ENCODE measurements at regions not wholly inside any gene's neighbourhood (a gene's known extent, or its start where the extent isn't known, plus 50 kb on each side); places are given as distances from the start of the nearest gene placed in this dataset.

DNA sequence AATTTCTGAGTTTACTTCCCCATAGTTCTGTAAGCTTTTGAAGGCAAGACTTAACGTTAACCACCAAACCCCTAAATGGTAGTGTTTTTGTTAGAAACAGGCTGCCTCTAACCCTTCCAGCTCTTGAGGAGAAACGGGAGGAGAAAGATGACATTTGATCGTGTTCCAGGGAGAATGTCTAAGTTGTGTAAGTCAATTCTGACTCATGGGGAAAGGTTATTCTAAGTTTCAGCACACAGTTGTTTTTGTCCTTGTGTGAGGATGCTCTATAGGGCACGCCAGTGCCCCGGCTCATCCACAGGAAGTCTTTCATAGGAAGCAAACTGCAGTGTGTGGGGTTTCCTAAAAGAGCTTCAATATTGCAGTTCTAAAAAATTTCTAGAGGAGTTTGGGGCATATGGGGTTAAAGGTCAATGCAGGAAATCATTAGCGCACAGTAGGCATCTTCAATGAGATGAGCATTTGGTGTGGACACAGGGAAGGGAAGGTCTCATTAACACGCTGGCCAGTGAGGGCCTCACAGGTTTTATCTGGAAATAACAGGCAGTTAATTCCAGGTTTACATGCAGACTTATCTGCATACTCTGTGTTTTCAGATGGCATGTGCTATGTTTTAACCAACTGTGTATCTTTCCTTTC is 638.2 kb upstream of the IGFBP3 start:
- no peak for DNase-seq

DNA sequence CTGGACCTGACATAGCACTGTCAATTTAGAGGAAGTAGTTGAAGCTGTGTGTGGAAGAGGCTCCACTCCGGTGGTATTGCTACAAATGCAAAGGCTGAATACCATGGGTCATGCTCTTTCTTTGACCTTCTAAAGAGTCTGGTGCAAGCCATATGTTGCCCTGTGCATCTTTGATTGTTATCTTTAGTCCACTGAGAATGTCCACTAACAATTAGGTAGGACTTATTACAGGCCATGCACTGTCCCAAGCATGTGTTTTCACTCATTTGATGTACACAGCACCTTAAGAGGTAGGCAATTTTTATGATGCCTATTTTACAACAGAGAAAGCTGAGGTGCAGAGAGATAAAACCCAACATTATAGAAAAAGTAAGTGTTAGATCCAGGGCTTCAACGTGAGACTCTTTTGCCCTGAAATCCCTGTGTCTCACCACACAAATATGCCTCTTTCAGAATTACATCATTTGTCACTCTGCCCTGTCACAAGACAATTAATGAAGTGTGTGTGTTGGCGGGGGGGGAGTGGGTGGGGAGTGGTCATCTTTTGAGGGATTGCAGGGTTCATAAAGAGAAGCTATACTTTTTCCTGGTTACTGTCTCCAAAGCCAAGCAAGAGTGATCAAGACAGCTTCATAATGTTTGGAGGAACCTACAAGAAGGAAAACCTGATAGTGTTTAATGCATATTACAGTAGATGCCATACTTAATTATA is 637.6 kb upstream of the IGFBP3 start:
- DNase-seq: no peak

DNA sequence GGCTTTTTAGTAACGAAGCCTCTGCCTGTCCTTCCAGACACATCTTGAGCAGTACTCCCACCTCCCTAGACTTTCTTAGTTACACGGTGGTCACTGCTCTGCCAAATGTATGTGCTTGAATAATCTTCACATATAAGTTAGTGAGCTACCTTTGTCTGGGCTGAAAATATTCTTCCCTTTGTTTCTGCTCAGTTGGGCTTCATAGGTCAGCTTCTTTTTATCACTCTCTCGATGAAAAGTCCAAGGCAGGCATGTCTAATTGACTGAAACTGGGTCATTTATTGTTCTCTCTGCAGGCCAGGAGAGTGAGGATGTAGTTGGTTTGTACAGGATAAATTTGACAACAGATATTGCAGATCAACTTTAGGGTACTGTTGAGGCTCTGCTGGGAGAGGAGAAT is 636.7 kb upstream of the IGFBP3 start:
- DNase-seq: no peak

DNA sequence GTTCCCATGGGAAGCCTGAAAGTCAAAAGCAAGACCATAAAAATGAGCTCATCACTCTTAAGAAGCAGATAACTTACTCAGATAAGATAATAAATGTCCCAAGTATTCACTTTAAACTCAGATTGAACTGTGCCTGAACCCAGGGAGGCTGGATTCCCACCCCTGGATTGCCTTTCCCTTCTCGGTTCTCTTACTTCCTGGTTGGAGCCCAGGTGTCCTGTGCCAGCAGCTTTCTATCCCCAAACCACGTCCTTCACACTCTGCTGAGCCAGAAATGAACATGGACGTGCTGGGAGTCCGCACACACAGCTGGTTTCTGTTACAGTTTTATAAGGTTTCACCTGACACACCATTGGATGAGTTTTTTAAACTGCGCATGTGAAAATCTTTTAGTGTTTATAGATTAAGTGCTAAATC is 636.2 kb upstream of the IGFBP3 start:
- no peak for DNase-seq

DNA sequence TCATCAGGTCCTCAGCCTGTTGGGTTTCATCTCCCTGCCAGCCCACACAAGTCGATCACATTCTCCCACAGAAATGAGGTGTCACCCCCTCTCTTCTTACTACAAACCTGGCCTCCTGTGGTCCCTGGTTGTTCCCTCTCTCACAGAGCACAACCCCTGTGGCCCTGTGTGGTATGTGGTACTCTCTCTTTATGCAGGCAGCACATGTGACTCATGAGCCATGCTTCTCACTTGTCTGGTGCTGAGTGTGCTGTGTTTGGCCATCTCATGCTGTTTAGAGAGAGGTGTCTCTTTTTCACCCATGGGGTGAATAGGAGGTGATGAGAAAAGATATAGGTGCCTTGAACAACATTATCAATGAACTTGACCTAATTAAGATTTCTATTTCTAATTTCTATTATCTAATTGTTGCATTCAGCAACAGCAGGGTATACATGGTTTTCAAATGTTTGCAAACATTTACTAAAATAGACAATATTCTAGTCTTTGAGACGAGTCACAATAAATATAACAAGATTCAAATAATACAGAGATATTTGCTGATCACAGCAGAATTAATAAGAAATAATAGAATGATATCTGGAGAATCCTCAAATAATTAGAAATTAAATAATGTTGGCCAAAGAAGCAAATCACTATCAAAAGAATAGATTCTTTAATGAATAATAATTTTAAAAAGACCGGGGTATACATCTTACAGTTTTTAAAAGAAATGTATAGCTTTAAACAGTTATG is 633.8 kb upstream of the IGFBP3 start:
- DNase-seq: no peak

DNA sequence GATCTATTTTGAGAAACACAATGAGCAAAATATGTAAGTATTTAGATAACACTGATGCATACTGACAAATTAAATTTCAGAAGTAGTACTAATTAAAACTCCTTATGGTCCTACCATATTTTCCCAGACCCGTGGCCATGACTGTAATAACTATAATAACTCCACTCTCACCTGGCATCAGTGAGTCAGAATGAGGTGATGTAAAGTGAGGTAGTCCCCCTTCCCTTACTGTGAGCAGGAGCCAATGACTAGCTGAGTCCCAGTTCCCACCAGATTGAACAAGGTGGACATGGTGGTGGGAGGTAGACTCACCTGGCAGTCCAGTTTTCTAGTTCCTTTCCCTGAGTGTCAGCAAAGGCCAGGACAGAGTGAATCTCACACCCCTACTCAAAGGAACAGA is 630.5 kb upstream of the IGFBP3 start:
- DNase-seq: no peak

DNA sequence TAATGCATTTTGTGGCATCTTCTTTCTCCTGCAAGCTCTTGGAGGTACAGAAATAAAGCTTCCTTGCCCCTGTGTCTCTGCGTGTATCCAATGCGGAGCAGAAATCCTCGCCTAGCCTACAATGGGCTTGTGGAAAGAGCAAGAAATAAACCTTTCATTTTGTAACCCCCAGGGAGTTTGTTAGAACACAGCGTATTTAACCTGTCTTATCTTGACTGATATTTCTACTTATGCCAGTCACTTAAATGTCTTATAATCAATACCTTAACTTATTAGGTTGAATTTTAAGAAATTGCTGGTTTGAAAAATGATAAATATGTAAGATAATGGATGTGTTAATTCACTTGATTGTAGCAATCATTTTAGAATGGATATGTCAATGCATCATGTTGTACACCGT is 629.8 kb upstream of the IGFBP3 start:
- DNase-seq: no peak

DNA sequence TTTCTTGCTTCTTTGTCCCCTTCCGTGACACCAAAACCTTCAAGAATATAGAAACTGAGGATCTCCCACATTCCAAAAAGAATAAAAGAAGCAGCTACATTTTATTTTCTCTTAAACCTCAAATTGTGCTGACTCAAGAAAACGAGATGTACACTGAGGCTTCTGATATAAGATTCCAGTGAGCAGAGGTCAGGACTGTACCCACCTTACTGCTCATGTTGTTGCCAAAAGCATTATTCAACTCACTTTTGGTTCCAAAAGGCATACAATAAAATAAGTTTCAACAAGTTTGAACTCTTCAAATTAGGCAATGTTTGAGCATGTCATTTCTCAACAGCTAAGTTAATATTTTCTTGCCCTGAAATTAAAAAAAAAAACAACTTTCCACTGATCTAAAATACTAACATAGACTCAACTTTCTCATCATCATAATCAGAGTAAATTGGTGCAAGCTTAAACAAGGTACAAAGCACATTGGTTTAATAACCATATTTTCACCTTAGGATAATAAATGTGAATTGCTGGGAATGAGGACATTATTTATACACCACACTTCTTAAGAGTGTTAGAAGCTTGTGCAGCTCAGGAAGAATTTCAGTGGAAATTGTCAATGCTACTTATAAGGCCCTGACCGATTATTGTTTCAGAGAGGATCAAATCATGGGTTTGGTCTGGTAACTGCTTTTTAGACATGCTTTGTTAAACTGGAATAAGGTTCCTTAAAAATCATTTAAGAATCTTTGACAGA is 629.0 kb upstream of the IGFBP3 start:
- no peak for DNase-seq

DNA sequence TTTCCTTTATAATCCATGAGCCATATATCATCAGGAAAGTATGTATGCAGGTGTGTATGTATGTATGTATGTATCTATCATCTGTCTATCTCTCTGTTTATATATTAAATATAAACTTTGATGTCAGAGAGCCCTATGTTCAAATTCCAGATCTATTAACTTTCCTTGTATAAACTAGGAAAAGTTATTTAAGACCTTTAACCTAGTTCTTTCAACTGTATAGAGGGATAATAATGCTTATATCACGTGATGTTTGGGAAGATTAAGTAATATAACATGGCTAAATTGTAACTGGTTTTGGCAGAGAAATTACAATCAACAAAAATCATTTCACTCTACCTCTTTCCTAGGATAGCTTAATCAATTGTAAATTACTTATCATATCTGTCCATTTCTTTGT is 628.3 kb upstream of the IGFBP3 start:
- no peak for DNase-seq

DNA sequence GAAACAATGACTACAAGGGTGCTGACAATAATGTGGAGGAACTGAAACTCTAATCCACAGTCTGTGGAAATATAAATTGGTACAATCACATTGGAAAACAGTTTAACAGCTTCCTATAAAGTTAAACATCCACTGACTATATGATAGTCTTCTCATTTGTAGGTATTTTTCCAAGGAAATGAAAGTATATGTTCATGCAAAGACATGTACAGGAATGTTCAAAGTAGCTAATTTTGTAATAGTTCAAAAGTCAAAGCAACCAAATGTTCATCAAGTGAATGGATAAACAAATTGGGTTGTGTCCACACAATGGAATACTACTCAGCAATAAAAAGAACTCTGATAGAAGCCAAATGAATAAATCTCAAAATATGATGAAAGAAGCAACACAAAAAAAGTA is 626.0 kb upstream of the IGFBP3 start:
- DNase-seq: no peak

DNA sequence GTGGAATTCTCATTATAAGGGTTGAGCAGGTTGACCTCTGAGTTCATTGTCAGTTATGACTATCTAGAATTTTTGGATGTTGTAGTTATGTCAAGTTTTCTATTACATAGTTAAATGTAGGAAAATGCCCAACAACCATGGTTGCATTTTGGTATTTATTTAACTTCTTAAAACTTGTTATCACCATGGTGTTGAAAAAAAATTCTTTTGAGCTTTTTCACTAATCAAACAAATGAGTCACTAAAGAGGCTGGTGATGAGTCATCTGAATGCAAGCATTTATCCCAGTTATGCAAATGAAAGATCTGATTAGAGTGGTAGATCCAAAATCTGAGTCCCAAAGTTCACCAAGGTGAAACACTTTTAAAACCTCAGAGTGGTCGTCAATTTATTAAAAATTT is 624.7 kb upstream of the IGFBP3 start:
- no peak for DNase-seq

DNA sequence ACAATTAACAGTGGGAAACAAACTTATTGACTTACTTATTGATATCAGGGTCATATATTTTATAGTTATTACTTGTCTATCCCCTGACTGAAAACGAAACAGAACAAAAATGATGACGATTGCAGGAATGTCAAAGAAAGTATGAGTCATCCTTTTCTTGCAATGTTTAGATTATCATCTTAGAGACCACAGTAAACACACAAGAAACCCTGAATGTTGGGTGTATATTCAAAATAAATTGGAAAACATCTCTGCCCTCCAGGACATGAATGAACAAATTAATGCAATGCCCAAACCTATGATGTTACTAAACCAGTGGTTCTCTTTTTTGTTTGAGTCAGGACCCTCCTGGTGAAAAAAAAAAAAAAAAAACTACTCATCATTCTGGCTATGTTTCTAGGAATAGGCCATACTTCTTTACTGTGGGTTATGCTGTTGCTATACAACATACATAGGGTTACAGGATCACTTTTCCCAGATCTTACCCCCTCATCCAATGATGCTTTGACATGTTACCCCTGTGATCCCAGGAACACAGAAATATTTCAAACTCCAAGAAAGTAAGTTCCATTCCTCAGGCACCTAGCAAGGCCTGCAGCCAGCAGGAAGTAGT is 623.4 kb upstream of the IGFBP3 start:
- DNase-seq: no peak

DNA sequence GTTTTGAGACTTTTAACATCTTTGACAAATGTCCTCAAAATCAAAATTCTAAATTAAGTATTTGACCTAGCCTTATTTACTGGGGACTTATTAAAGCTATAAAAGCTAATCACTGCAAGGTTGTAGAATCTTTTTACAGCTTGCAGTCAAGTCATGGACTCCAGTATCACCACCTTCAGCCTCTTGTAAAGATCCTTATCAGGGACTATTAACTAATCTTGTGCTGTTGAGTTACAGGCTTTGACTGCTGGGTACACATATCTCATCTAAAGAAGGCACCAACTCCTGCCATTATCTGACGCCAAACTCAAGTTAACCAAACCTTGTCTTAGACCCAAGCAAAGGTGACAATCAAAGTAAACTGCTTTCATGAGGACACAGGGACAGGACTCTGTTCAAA is 621.0 kb upstream of the IGFBP3 start:
- DNase-seq: no peak

DNA sequence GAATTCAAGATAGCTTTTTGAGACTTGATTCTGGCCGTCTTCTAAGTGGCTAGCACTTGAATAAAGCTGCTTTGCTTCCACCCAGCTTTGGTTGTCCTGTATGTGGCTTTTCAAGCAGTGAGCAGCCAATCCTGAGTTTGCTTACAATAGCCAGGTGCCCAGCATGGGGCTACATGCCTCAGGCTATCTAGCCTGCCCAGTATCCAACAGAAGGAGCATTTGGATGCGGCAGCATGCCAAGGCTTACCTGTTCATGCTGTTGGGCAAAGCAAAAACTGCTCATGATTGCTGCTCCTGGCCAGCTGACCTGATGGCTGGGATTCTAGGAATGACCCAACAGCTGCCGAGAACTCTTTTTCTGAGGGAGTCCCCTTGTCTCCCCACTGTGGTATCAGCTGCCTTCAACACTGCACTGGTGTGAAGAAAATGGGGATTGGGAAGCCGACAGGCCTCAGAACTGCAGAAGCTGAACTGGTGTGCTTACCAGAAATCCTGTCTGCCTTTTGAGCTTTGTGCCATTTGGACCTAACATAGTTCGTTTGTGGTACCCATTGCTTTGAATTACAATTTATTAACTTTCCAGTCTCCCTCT is 618.9 kb upstream of the IGFBP3 start:
- DNase-seq: no peak

DNA sequence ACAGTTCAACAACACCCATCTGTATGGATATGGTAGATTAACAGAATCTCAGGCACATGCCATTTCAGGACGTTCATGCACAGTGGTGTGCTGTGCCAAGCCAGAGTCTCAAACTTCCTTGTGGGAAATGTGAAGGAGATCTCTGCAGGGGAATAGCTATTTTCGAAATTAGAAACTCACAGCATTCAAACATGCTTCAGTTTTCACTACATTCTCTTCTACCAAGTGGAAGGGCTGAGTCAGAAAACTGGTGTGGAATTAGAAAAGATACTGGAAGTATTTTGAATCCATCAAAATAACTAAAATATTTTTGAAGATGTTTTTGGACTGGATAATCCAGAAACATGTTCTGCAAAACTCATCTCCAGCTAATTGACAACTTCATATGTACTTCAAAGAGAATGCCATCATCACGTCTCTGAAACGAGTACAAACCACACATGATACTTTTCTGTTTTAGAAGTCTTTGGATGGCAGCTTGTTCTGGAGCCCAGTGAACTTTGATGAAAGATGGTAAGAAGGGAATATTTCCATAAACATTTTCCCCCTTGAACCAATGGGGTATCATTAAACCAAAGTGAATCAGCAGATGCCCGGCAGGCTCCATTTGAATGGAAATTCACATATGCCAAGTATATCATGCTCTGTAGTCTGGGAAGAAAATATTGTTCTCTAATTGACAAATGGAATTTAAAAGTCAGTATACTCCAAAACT is 616.3 kb upstream of the IGFBP3 start:
- no peak for DNase-seq

DNA sequence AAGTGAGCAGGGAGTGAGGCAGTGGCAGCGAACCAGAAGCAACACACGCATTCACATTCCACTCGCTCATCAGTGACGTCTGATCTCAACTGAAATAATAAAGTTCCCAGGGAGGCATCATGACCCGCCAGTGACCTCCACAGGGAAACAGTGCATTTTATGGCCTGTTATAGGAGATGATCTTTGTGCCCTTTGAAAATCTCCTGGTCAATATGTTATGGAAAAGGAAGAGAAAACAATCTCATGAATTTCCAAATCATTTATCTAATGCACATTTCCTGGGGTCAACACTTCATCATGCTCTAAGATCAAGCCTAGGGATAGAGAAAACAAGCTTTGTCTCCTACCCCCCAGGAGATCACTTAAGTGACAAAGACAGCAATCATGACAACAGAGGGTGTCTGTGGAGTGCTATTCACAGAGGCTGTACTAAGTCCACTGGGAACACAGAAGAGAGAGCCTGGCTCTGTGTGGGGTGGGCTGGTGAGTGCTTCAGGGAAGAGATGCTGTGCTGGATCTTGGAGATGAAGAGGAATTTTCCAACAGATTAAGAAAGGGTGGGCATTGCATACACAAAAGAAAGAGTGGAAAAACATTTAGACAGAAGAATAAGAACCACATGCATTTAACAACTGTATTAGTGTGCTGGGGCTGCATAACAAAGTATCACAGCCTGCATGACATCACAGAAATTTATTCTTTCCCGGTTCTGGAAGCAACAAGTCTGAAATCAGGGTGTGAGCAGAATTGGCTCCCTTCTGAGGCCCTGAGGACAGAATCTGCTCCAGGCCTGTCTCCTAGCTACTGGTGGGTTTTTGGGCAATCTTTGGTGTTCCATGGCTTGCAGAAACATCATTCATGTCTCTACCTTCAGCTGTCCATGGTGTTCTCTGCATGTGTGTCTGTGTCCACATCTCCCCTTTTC is 613.9 kb upstream of the IGFBP3 start:
- DNase-seq: no peak

DNA sequence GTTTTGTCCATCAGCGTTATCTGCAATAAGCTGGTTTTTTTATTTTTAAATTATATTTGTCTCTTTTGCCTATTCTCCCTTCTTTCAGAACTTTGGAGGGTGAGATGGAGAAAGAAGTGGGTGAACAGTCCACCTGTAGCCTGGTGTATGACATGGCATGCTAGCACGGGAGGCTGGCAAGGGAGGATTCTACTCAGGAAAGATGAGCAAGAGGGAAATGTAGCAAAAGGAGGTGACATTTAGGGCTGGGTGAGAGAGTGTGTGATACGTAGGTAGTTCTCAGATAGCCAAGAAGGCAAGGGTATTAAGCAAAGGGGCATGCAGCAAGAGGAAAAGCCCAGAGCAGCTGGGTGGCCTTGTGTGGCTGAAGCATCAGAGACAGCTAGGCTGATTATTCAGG is 612.9 kb upstream of the IGFBP3 start:
- no peak for DNase-seq

DNA sequence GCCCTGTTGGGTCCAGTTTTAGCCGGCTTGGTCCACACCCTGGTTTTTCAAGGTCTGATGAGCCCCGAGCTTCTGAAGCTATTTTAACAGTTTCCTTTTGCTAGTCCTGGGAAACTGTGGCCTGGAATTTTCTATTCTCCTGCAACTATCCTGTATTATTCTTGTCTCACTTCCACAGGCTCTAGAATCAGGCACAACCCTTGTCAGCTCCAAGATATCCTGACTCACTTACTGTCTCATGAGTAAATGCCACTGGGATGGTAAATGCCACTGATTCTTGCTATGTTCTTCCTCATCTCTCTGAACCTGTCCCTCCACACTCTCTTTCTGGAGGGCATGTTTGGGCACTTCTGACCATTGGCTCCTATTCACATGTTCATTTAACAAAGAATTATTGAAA is 611.5 kb upstream of the IGFBP3 start:
- DNase-seq: no peak

DNA sequence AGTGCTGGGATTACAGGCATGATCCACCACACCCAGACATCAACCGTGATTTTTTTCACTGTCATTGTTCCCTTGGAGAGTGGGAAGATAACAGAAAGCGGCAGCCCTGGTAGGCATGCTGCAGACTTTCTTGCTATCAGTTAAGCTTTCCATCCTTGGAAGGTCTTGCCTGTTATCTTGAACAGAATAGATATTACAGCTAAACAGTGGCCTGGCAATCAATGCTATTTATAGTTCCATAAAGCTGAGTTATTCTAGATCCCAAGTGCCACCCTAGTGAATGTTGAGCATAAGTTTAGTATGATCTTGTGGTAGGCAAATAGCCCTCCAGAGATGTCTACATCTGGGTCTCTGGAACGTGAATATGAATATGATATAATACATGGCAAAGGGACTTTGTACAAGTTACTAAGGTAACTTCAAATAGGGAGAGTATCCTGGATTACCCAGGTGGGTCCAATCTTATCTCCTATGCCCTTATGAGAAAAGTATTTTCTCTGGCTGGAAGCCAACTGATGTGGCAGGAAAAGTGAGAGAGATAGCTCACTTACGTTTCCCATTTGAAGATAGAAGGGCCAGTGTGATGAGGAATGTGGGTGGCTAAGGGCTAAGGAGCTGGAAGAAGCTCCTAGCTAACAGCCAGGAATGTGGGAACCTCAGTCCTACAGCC is 609.1 kb upstream of the IGFBP3 start:
- DNase-seq: no peak

DNA sequence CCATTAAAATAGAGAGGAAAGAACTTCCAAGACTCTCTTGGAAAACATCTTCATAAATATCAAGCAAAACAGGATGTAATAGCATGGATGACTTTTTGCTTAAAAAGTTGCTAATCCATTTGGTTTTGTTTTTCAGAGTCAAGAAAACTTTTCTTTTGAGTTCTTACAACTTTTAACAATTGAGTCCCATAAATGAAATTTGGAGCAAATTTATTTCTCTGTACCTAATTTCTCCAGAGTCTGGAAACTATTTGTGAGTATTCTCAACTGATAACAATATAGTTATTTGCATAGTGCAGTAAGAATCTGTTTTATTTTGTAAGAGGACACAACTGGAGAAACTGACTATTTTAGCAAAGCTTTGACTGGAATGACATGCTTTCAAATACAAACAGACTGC is 606.3 kb upstream of the IGFBP3 start:
- no peak for DNase-seq

Data from KG1 (cell line).